ENCODE measurements at regions not wholly inside any gene's neighbourhood (a gene's known extent, or its start where the extent isn't known, plus 50 kb on each side); places are given as distances from the start of the nearest gene placed in this dataset.

GRCh38 chr11:109884501-109884900 is 208.7 kb upstream of the ZC3H12C start:
- no peak overlapping the region for H3K27ac ChIP-seq
- no peaks in the 10 kb centered on the region for H3K36me3 ChIP-seq
- H3K9me3 ChIP-seq: no peaks in the 10 kb centered on the region
- no peak overlapping the region for H3K4me3 ChIP-seq
- DNase-seq: no peak
- TF ChIP-seq CTCF (IDR thresholded peaks at IDR 0.05): no peak
- no peak for TF ChIP-seq EP300 (IDR thresholded peaks at IDR 0.05)
- no peaks in the 10 kb centered on the region for H3K27me3 ChIP-seq
- intact Hi-C loops (cut with DNase I): no loop called here
- whole genome bisulfite sequencing, 3 donors: 81 to 88% (median 83%) methylated on average over 4 of the region's 4 CpGs
- H3K4me1 ChIP-seq (ENCODE audit: insufficient read depth): no peaks in the 10 kb centered on the region

GRCh38 chr11:109885006-109885405 is 208.2 kb upstream of the ZC3H12C start:
- WGBS, 3 donors: 48 to 56% (median 54%) methylated on average over 7 of the region's 7 CpGs
- no peak overlapping the region for H3K4me3 ChIP-seq
- no peaks in the 10 kb centered on the region for H3K9me3 ChIP-seq
- H3K27ac ChIP-seq: no peak overlapping the region
- TF ChIP-seq EP300 (IDR thresholded peaks at IDR 0.05) (no peak), CTCF (IDR thresholded peaks at IDR 0.05) (no peak), POLR2A (IDR thresholded peaks at IDR 0.05) (no peak)
- no peak for DNase-seq
- H3K4me1 ChIP-seq (ENCODE audit: insufficient read depth): no peaks in the 10 kb centered on the region
- H3K27me3 ChIP-seq: no peaks in the 10 kb centered on the region
- H3K36me3 ChIP-seq: no peaks in the 10 kb centered on the region
- intact Hi-C loops (cut with DNase I): no loop called here

- Histone ChIP-seq H3K36me3 (no peaks in the 10 kb centered on the region), H3K27me3 (no peaks in the 10 kb centered on the region), H3K4me3 (no peak overlapping the region), H3K27ac (no peak overlapping the region), H3K9me3 (no peaks in the 10 kb centered on the region), H3K4me1 (ENCODE audit: insufficient read depth) (no peaks in the 10 kb centered on the region)
- 88 to 94% (median 90%) methylated on average over 4 of the region's 4 CpGs for WGBS, 3 donors
- no peak for DNase-seq
- intact Hi-C loops (cut with DNase I): no loop called here
- no peak for TF ChIP-seq POLR2A (IDR thresholded peaks at IDR 0.05)
These were observed 200.8 kb upstream of the ZC3H12C start for GRCh38 chr11:109892321-109892794.

GRCh38 chr11:109894242-109894641 is 198.9 kb upstream of the ZC3H12C start:
- Histone ChIP-seq H3K27me3 (no peaks in the 10 kb centered on the region), H3K27ac (no peak overlapping the region), H3K4me3 (no peak overlapping the region), H3K36me3 (no peaks in the 10 kb centered on the region), H3K4me1 (ENCODE audit: insufficient read depth) (no peaks in the 10 kb centered on the region), H3K9me3 (no peaks in the 10 kb centered on the region)
- TF ChIP-seq POLR2A (IDR thresholded peaks at IDR 0.05) (no peak), EP300 (IDR thresholded peaks at IDR 0.05) (no peak), CTCF (IDR thresholded peaks at IDR 0.05) (no peak)
- WGBS, 3 donors: 63 to 82% (median 75%) methylated on average over 1 of the region's 1 CpG
- intact Hi-C loops (cut with DNase I): no loop called here
- no peak for DNase-seq

- TF ChIP-seq POLR2A (IDR thresholded peaks at IDR 0.05) (no peak), CTCF (IDR thresholded peaks at IDR 0.05) (no peak), EP300 (IDR thresholded peaks at IDR 0.05) (no peak)
- Histone ChIP-seq H3K9me3 (no peaks in the 10 kb centered on the region), H3K4me3 (no peak overlapping the region), H3K27ac (no peak overlapping the region), H3K36me3 (no peaks in the 10 kb centered on the region), H3K27me3 (no peaks in the 10 kb centered on the region), H3K4me1 (ENCODE audit: insufficient read depth) (no peaks in the 10 kb centered on the region)
- WGBS, 3 donors: 73 to 86% (median 85%) methylated on average over 2 of the region's 2 CpGs
- no peak for DNase-seq
- intact Hi-C loops (cut with DNase I): no loop called here
These were observed 194.6 kb upstream of the ZC3H12C start for GRCh38 chr11:109898592-109898991.

Data from ovary (tissue), 7 donors.